H7 (cell line): ENCODE measurements at regions not wholly inside any gene's neighbourhood (a gene's known extent, or its start where the extent isn't known, plus 50 kb on each side); places are given as distances from the start of the nearest gene placed in this dataset.
A peak's percentile ranks its signal among the peaks of the same experiment; 100 is the strongest.

Experiments used
- DNase-seq: peaks from one replicate; pipeline ENCODE4 v3.0.0; 2012
- H3K27me3 ChIP-seq: 2 replicates; pipeline ENCODE4 v1.6.0; 2011; ENCODE audit warnings: mild to moderate bottlenecking, low read length; ENCODE audit not compliant: control insufficient read depth, insufficient read depth
- H3K36me3 ChIP-seq: replicated peaks from 2 replicates; pipeline ENCODE4 v1.5.1; 2011; ENCODE audit warnings: low read length; ENCODE audit not compliant: control insufficient read depth, insufficient read depth
- H3K4me3 ChIP-seq: 2 replicates; pipeline ENCODE4 v1.5.1; 2011; ENCODE audit warnings: low read depth, mild to moderate bottlenecking, control low read depth, low read length, moderate library complexity; ENCODE audit not compliant: insufficient read depth

DNA sequence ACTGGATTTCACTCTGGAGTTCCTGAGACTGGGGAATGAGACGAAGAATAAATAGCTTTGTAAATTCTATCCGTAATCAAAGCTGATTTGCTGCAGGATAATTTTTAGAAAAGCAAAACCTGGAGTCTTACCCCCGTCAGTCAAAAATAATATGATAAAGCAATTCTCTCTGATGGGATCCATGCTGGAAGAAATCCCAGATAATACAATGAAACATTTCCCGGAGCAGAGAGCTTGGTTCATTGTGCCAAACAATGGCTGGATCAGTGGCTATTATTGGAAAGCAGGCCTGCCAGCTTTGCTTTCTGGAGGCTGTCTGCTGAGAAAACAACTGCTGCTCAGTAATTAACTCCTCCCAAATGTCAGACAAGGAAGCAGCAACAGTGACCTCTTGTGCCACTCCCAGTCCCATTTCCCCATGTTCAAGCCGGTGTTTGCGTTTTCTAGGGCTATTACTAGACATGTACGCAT, 609.4 kb upstream of the PCDH15 start:
- DNase-seq: peak; percentile 1
- Histone ChIP-seq H3K27me3 (no peaks in the 10 kb centered on the region), H3K4me3 (no peak overlapping the region), H3K36me3 (no peaks in the 10 kb centered on the region)

DNA sequence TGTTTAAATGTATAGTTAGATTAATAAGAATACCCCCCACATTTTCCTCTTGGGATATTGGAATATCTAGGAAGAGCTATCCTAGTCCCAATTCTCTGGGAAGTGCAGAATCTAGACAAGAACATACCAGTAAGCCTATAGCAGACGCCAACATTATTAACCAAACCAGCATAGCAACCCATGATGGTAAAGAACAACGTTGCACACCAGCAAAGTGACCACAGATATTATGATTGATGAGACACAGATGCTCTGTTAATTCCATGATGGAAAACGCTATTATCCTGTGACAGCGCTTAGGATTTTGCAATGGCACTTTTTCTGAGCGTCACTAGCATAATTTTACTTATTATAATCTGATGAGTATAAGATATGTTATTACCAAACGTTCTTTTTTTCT, 603.1 kb upstream of the PCDH15 start:
- no peak for DNase-seq
- no peaks in the 10 kb centered on the region for H3K36me3 ChIP-seq
- no peak overlapping the region for H3K4me3 ChIP-seq
- H3K27me3 ChIP-seq: no peaks in the 10 kb centered on the region

DNA sequence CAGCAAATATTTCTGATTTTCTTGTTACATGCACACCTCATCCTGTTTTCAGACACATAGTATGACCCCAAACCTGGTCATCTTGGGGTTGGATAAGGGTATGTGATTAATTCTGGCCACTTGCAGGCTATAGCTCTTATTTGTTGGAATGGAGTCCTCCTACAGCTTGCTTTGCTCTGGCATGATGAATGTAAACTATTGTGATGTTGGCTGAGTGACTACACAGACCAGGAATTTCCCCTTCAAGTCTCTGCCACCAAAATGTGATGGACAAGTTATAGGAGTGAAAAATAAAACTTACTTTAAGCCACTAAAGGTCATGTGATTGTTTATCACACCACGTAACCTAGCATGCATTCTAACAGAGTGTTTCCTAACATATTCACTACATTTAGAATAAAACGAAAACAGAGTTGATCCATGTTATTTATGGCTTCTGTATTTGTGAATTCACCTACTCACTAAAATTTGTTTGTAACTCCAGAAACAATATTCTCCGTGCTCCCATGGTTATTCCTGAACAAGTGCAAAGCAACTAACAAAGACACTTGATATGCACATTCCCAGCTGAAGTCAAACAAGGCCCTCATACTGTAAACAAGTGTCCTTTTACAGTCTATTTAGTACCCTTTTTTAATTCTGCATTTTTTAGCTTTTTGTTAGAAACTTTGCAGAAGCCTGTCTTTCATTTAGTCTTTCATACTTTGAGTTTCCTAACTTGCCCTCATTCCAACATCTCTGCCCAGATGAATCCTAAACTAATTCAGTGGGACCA, 599.2 kb upstream of the PCDH15 start:
- no peak for DNase-seq
- Histone ChIP-seq H3K36me3 (no peaks in the 10 kb centered on the region), H3K4me3 (no peak overlapping the region), H3K27me3 (no peaks in the 10 kb centered on the region)

GRCh38 chr10:55398497-55398882, 597.5 kb upstream of the PCDH15 start:
- Histone ChIP-seq H3K4me3 (no peak overlapping the region), H3K27me3 (no peaks in the 10 kb centered on the region), H3K36me3 (no peaks in the 10 kb centered on the region)
- DNase-seq: no peak

GRCh38 chr10:55397777-55398496, 596.9 kb upstream of the PCDH15 start:
- Histone ChIP-seq H3K27me3 (no peaks in the 10 kb centered on the region), H3K4me3 (no peak overlapping the region), H3K36me3 (no peaks in the 10 kb centered on the region)
- DNase-seq: no peak

DNA sequence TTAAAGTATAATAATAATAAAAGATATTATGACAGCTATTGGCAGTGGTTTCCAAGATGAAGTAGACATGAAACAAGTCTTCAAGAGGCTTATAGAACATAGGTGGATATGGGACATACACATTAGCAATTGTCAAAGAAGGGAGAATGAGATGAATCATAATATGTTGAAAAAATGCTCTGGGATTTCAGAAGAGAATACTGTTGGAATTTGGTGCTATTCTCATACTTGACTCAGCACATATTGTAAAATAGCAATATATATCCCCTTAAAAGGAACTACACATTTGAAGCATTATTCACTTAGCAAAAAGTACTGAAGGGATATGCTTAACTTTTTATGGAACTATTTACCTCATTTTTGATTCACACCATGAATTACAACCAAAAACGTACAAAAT, 577.2 kb upstream of the PCDH15 start:
- no peak for DNase-seq
- H3K36me3 ChIP-seq: no peaks in the 10 kb centered on the region
- H3K27me3 ChIP-seq: no peaks in the 10 kb centered on the region
- no peak overlapping the region for H3K4me3 ChIP-seq

- Histone ChIP-seq H3K27me3 (no peaks in the 10 kb centered on the region), H3K36me3 (no peaks in the 10 kb centered on the region), H3K4me3 (no peak overlapping the region)
- DNase-seq: no peak
Observed at GRCh38 chr10:55374917-55375316, 573.9 kb upstream of the PCDH15 start.

DNA sequence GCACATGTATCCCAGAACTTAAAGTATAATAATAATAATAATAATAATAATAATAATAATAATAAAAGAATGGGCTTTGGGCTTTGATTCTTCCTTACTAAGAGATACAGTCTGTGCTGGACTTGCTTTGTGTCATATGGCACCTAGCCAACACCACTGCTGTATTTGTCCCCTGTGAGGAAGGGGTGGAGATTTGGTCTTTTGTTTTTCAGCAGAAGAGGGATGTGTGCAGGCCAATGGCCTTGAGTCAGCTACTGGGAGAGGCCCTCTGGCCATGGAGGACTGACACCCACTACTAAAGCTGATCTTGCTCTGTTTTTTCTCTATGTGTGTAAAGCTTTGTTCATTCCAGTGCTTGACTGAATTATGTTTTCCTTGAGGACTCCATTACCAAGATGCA, 573.0 kb upstream of the PCDH15 start:
- no peak for DNase-seq
- no peaks in the 10 kb centered on the region for H3K36me3 ChIP-seq
- H3K27me3 ChIP-seq: no peaks in the 10 kb centered on the region
- H3K4me3 ChIP-seq: no peak overlapping the region

- Histone ChIP-seq H3K4me3 (no peak overlapping the region), H3K36me3 (no peaks in the 10 kb centered on the region), H3K27me3 (no peaks in the 10 kb centered on the region)
- no peak for DNase-seq
Observed at GRCh38 chr10:55369670-55370420, 568.8 kb upstream of the PCDH15 start.

DNA sequence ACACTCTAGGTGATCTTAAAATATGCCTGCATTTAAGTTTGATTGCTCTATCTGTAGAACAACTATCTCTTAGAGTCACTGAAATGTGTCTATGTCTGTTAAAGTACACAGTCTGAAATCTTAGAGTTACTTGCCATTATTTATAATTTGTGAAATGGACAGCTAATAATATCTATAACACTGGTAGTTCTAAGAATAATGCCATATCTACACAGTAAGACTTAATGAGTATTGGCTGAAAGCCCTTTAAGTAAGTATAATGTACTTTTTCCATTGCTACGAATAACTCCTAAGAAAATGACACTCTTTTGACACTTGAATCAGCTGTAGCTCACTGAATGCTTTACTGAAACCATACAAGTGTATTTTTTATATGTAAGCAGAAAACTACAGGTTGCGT, 567.4 kb upstream of the PCDH15 start:
- no peaks in the 10 kb centered on the region for H3K36me3 ChIP-seq
- H3K27me3 ChIP-seq: no peaks in the 10 kb centered on the region
- no peak overlapping the region for H3K4me3 ChIP-seq
- DNase-seq: no peak

DNA sequence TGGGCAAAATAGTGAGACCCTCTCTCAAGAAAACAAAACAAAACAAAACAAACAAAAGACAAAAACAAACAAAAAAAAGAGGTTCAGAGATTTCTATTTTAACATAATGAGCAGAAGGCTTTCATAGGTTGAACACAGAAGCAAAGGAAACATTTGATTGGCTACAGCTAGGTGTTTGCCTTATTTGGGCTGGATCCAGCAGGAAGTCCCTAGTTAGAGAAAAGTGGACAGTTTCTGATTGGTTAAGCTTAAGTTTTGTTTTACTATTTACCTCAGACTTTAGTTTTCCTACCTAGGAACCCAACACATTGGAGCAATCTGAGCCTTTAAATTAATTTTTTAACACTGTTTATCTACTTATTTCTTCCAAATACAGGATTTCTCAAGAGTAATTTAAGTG, 566.5 kb upstream of the PCDH15 start:
- DNase-seq: no peak
- Histone ChIP-seq H3K36me3 (no peaks in the 10 kb centered on the region), H3K4me3 (no peak overlapping the region), H3K27me3 (no peaks in the 10 kb centered on the region)

- DNase-seq: no peak
- H3K27me3 ChIP-seq: no peaks in the 10 kb centered on the region
- no peak overlapping the region for H3K4me3 ChIP-seq
- H3K36me3 ChIP-seq: no peaks in the 10 kb centered on the region
Observed at GRCh38 chr10:55358539-55358938, 557.5 kb upstream of the PCDH15 start.

GRCh38 chr10:55353414-55353813, 552.4 kb upstream of the PCDH15 start:
- Histone ChIP-seq H3K4me3 (no peak overlapping the region), H3K27me3 (no peaks in the 10 kb centered on the region), H3K36me3 (no peaks in the 10 kb centered on the region)
- DNase-seq: no peak

DNA sequence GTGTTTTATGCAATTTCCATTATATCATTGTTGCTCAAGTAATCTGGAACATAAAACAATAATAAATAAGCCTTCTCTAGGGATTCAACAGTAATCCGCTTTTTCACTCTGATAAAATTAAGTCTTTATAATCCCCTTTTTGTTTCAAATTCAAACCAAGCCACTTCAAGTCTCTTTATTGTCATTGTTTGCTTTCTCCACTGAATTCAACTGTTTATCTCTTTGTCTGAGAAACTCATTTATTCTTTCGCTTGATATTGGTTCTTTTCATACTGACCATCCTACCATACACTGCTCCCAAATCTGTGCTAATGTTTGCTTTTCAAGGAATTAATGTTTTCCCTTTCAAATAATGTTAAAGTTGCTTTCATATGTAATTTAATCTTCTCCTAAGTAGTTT, 550.4 kb upstream of the PCDH15 start:
- no peaks in the 10 kb centered on the region for H3K36me3 ChIP-seq
- DNase-seq: no peak
- H3K27me3 ChIP-seq: no peaks in the 10 kb centered on the region
- no peak overlapping the region for H3K4me3 ChIP-seq

DNA sequence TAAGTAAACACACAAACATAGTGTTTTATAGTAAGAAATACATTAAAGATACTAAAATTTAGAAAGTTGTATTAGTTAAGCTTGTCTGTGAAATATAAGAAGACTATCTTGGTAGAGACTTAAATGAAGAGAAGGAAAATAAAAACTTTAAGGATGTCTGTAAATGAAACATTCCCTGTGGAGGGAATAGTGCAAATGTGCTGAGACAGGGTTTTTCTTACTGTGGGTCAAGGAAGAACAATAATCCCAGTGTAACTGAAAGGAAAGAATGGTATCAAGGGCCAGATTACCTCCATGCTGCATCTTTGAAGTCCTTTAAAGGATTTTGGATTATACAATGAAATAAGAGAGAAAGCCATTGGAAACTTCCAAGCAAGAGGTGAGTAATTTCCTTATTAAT, 547.5 kb upstream of the PCDH15 start:
- no peak overlapping the region for H3K4me3 ChIP-seq
- DNase-seq: no peak
- no peaks in the 10 kb centered on the region for H3K36me3 ChIP-seq
- H3K27me3 ChIP-seq: no peaks in the 10 kb centered on the region
